ENCODE measurements at regions not wholly inside any gene's neighbourhood (a gene's known extent, or its start where the extent isn't known, plus 50 kb on each side); places are given as distances from the start of the nearest gene placed in this dataset.

DNA sequence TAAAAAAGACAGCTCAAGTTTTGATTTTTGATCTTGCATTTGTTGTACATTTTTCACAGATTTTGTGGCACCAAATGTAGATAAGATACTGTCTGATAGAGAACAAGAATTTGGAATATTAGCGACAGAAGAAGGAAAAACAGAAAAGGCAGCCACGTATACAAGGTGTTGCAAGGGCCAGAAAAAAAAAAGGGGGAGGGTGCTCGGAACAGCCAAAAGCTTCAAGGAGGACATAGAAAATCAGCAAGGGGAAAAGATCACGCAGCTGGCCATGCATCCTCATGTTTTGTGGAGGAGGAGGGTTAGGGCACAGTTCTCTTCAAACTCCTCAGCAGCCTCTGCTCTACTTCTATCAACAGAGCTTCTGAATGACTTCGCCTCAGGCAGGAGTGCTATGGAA, 80.7 kb upstream of the MROH9 start:
- DNase-seq = no peak
- ATAC-seq = no peak
- FAIRE-seq = no peak
- TF ChIP-seq, protein P1, sequence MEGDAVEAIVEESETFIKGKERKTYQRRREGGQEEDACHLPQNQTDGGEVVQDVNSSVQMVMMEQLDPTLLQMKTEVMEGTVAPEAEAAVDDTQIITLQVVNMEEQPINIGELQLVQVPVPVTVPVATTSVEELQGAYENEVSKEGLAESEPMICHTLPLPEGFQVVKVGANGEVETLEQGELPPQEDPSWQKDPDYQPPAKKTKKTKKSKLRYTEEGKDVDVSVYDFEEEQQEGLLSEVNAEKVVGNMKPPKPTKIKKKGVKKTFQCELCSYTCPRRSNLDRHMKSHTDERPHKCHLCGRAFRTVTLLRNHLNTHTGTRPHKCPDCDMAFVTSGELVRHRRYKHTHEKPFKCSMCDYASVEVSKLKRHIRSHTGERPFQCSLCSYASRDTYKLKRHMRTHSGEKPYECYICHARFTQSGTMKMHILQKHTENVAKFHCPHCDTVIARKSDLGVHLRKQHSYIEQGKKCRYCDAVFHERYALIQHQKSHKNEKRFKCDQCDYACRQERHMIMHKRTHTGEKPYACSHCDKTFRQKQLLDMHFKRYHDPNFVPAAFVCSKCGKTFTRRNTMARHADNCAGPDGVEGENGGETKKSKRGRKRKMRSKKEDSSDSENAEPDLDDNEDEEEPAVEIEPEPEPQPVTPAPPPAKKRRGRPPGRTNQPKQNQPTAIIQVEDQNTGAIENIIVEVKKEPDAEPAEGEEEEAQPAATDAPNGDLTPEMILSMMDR (IDR thresholded peaks at IDR 0.05) = no peak
- H3K27ac ChIP-seq = no peak overlapping the region
- H3K4me3 ChIP-seq = no peak overlapping the region
- peaks cover 0 to 7% (median 0%) of the 10 kb centered on the region in 4 donors for H3K27me3 ChIP-seq
- WGBS, 2 donors = 49 to 66% methylated on average over 5 of the region's 5 CpGs
- intact Hi-C loops (cut with DNase I) = no loop called here
- no peaks in the 10 kb centered on the region for H3K9me3 ChIP-seq
- no peaks in the 10 kb centered on the region for H3K4me1 ChIP-seq
- H3K36me3 ChIP-seq = no peaks in the 10 kb centered on the region

DNA sequence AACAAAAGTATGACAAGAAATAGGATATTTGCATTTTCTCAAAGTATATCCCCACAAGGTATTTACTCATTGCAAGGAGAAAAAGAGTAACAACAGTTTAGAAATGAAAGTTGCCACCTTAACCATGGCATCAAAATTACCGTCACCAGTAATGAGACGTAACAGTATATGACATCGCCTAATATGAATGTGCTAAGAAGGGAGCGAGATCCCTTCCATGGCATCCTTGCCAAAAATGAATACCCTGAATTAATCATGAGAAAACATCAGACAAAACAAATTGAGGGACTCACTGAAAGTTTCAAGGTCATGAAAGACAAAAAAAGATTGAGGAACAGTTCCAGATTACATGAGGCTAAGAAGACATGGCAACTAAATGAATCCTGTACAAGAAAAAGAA, 78.9 kb upstream of the MROH9 start:
- DNase-seq (no peak), ATAC-seq (no peak), FAIRE-seq (no peak)
- Histone ChIP-seq H3K27me3 (peaks cover 0 to 7% (median 0%) of the 10 kb centered on the region in 4 donors), H3K4me3 (no peak overlapping the region), H3K36me3 (no peaks in the 10 kb centered on the region), H3K9me3 (no peaks in the 10 kb centered on the region), H3K27ac (no peak overlapping the region), H3K4me1 (no peaks in the 10 kb centered on the region)
- 55 to 61% methylated on average over 4 of the region's 4 CpGs for WGBS, 2 donors
- TF ChIP-seq, protein P1 (IDR thresholded peaks at IDR 0.05) = no peak
- intact Hi-C loops (cut with DNase I) = no loop called here

DNA sequence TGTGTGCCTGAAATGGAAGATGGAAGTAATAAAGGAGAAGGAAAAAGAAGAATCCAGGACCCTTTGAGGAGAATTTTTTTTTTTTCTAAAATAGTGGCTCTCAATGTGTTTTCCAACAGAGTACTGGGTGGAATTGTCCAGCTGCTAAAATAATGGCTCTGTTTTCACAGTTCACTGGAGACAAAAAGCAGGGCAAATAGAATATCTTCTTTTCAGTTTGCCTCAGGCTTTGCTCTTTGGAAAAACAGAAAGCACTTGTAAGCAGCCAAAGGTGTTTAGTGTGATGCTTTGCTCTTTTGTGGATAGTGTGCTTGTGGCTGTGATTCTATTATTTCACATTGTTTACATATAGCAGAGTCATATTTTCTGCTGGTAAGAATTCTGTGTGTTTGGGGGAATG, 77.4 kb upstream of the MROH9 start:
- Histone ChIP-seq H3K27ac (no peak overlapping the region), H3K9me3 (no peaks in the 10 kb centered on the region), H3K4me3 (no peak overlapping the region), H3K36me3 (no peaks in the 10 kb centered on the region), H3K4me1 (no peaks in the 10 kb centered on the region), H3K27me3 (peaks cover 0 to 7% (median 0%) of the 10 kb centered on the region in 4 donors)
- ATAC-seq (no peak), FAIRE-seq (no peak), DNase-seq (no peak)
- TF ChIP-seq, protein P1 (IDR thresholded peaks at IDR 0.05) = no peak
- intact Hi-C loops (cut with DNase I) = no loop called here

DNA sequence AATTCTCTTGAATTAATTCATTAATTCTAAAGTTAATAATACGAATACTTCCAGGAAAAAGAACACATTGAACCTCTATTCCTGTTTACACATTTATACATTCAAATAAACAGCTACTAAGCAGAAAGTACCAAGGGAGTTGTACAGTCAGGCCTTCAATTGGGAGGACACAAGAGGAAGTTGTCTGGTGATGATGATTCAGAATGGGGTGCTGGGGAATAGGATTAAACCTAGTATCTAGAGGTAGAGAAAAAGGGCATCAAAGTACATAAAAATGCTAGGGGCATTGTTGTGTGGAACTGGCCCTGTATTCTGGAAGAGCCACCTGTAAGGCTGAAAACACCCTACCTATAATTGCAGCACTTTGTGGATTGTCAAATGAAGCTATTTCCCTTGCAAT, 71.7 kb upstream of the MROH9 start:
- intact Hi-C loops (cut with DNase I) = no loop called here
- ATAC-seq (no peak), DNase-seq (no peak), FAIRE-seq (no peak)
- no peaks in the 10 kb centered on the region for H3K4me1 ChIP-seq
- H3K27ac ChIP-seq = no peak overlapping the region
- H3K36me3 ChIP-seq = no peaks in the 10 kb centered on the region
- H3K27me3 ChIP-seq = no peaks in the 10 kb centered on the region
- WGBS, 2 donors = 43 to 50% methylated on average over 1 of the region's 1 CpG
- no peaks in the 10 kb centered on the region for H3K9me3 ChIP-seq
- TF ChIP-seq, protein P1 (IDR thresholded peaks at IDR 0.05) = no peak
- H3K4me3 ChIP-seq = no peak overlapping the region

DNA sequence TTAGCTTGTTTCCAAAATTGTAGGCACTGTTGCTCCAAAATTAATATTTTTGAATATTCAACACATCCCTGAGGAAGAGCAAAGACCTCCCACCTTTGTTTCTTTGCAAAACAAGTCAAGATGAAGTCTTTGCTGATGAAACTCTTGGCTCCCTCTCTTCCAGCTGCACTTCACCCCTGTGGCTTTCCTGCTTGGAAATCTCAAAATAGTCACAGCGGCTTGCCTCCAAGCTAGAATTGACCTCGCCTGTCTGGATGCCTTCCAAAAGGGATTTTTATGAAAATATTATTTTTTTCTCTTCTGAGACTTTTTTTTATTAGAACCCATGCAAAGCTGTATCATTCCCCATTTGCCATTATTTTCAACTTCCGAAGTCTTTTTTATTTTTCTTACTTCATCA, 71.1 kb upstream of the MROH9 start:
- TF ChIP-seq, protein P1 (IDR thresholded peaks at IDR 0.05) = no peak
- intact Hi-C loops (cut with DNase I) = no loop called here
- DNase-seq (peak in 1 of 6 donors; percentile 13), FAIRE-seq (no peak), ATAC-seq (peak in 2 of 4 donors; percentile 30 to 31)
- Histone ChIP-seq H3K27me3 (no peaks in the 10 kb centered on the region), H3K27ac (no peak overlapping the region), H3K4me3 (no peak overlapping the region), H3K9me3 (no peaks in the 10 kb centered on the region), H3K4me1 (no peaks in the 10 kb centered on the region), H3K36me3 (no peaks in the 10 kb centered on the region)
- 62 to 73% methylated on average over 3 of the region's 3 CpGs for WGBS, 2 donors
